ENCODE measurements at regions not wholly inside any gene's neighbourhood (a gene's known extent, or its start where the extent isn't known, plus 50 kb on each side); places are given as distances from the start of the nearest gene placed in this dataset.

DNA sequence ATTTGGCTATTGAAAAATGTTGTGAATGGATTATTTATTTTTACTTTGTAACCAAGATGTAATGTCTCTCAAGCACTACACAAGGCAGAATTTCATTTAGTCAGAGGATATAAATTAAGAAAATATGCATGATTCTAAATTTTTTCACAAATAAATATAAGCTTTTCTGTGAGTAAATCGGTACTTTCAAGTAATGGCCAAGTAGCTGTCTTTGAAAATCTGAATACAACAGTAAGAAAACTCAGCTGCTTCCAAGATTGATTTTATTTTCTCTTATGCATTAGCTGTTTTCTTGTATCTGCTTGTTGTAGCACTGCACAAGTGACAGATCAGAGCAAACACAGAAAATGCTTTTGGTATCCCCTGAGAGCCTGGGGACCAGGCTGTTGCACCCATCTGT is 998.5 kb upstream of the GHITM start:
- TF ChIP-seq EHMT2 (IDR thresholded peaks at IDR 0.05; ENCODE audit: low read depth) = no peak
- TF ChIP-seq, protein P1, sequence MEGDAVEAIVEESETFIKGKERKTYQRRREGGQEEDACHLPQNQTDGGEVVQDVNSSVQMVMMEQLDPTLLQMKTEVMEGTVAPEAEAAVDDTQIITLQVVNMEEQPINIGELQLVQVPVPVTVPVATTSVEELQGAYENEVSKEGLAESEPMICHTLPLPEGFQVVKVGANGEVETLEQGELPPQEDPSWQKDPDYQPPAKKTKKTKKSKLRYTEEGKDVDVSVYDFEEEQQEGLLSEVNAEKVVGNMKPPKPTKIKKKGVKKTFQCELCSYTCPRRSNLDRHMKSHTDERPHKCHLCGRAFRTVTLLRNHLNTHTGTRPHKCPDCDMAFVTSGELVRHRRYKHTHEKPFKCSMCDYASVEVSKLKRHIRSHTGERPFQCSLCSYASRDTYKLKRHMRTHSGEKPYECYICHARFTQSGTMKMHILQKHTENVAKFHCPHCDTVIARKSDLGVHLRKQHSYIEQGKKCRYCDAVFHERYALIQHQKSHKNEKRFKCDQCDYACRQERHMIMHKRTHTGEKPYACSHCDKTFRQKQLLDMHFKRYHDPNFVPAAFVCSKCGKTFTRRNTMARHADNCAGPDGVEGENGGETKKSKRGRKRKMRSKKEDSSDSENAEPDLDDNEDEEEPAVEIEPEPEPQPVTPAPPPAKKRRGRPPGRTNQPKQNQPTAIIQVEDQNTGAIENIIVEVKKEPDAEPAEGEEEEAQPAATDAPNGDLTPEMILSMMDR (IDR thresholded peaks at IDR 0.05) = no peak
- TF ChIP-seq, protein P2, sequence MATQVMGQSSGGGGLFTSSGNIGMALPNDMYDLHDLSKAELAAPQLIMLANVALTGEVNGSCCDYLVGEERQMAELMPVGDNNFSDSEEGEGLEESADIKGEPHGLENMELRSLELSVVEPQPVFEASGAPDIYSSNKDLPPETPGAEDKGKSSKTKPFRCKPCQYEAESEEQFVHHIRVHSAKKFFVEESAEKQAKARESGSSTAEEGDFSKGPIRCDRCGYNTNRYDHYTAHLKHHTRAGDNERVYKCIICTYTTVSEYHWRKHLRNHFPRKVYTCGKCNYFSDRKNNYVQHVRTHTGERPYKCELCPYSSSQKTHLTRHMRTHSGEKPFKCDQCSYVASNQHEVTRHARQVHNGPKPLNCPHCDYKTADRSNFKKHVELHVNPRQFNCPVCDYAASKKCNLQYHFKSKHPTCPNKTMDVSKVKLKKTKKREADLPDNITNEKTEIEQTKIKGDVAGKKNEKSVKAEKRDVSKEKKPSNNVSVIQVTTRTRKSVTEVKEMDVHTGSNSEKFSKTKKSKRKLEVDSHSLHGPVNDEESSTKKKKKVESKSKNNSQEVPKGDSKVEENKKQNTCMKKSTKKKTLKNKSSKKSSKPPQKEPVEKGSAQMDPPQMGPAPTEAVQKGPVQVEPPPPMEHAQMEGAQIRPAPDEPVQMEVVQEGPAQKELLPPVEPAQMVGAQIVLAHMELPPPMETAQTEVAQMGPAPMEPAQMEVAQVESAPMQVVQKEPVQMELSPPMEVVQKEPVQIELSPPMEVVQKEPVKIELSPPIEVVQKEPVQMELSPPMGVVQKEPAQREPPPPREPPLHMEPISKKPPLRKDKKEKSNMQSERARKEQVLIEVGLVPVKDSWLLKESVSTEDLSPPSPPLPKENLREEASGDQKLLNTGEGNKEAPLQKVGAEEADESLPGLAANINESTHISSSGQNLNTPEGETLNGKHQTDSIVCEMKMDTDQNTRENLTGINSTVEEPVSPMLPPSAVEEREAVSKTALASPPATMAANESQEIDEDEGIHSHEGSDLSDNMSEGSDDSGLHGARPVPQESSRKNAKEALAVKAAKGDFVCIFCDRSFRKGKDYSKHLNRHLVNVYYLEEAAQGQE (IDR thresholded peaks at IDR 0.05) = no peak
- TF ChIP-seq, protein P3, sequence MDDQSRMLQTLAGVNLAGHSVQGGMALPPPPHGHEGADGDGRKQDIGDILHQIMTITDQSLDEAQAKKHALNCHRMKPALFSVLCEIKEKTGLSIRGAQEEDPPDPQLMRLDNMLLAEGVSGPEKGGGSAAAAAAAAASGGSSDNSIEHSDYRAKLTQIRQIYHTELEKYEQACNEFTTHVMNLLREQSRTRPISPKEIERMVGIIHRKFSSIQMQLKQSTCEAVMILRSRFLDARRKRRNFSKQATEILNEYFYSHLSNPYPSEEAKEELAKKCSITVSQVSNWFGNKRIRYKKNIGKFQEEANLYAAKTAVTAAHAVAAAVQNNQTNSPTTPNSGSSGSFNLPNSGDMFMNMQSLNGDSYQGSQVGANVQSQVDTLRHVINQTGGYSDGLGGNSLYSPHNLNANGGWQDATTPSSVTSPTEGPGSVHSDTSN (IDR thresholded peaks at IDR 0.05) = no peak
- TF ChIP-seq, protein P4, sequence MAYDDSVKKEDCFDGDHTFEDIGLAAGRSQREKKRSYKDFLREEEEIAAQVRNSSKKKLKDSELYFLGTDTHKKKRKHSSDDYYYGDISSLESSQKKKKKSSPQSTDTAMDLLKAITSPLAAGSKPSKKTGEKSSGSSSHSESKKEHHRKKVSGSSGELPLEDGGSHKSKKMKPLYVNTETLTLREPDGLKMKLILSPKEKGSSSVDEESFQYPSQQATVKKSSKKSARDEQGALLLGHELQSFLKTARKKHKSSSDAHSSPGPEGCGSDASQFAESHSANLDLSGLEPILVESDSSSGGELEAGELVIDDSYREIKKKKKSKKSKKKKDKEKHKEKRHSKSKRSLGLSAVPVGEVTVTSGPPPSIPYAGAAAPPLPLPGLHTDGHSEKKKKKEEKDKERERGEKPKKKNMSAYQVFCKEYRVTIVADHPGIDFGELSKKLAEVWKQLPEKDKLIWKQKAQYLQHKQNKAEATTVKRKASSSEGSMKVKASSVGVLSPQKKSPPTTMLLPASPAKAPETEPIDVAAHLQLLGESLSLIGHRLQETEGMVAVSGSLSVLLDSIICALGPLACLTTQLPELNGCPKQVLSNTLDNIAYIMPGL (CRISPR knock-in tag; IDR thresholded peaks at IDR 0.05; ENCODE audit: borderline replicate concordance) = no peak
- TF ChIP-seq SMC3 (IDR thresholded peaks at IDR 0.05) = no peak
- TF ChIP-seq POLR2AphosphoS2 (conservative IDR thresholded peaks at IDR 0.05; ENCODE audit: low read length) = no peak
- TF ChIP-seq, protein P5, sequence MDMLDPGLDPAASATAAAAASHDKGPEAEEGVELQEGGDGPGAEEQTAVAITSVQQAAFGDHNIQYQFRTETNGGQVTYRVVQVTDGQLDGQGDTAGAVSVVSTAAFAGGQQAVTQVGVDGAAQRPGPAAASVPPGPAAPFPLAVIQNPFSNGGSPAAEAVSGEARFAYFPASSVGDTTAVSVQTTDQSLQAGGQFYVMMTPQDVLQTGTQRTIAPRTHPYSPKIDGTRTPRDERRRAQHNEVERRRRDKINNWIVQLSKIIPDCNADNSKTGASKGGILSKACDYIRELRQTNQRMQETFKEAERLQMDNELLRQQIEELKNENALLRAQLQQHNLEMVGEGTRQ (IDR thresholded peaks at IDR 0.05) = no peak
- TF ChIP-seq, protein P6, sequence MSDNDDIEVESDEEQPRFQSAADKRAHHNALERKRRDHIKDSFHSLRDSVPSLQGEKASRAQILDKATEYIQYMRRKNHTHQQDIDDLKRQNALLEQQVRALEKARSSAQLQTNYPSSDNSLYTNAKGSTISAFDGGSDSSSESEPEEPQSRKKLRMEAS (IDR thresholded peaks at IDR 0.05) = no peak
- no peak for TF ChIP-seq EP300 (IDR thresholded peaks at IDR 0.05)
- no peak for TF ChIP-seq POLR2A (IDR thresholded peaks at IDR 0.05; ENCODE audit: low read length)

Measured in A549 (cell line).